ENCODE measurements at regions not wholly inside any gene's neighbourhood (a gene's known extent, or its start where the extent isn't known, plus 50 kb on each side); places are given as distances from the start of the nearest gene placed in this dataset.
A peak's percentile ranks its signal among the peaks of the same experiment; 100 is the strongest.

DNA sequence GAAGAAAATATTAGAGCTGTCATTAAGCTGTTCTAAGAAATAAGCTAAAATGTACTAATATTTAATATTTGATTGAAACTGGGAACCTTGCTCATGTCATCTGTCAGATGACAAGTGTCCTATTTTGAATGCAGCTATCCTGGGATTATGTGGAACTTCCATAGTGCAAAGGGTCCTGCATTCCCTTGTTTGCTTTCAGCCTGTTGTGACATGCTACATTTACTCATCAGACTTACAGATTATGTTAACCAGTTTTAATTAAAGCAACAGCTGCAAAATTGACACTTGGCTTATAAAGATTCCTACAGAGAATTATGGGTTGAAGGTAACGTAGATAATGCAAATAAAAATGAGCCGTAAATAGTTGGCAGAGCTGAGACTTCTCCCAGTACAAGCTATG, 458.4 kb upstream of the RGS6 start:
- DNase-seq = no peak

DNA sequence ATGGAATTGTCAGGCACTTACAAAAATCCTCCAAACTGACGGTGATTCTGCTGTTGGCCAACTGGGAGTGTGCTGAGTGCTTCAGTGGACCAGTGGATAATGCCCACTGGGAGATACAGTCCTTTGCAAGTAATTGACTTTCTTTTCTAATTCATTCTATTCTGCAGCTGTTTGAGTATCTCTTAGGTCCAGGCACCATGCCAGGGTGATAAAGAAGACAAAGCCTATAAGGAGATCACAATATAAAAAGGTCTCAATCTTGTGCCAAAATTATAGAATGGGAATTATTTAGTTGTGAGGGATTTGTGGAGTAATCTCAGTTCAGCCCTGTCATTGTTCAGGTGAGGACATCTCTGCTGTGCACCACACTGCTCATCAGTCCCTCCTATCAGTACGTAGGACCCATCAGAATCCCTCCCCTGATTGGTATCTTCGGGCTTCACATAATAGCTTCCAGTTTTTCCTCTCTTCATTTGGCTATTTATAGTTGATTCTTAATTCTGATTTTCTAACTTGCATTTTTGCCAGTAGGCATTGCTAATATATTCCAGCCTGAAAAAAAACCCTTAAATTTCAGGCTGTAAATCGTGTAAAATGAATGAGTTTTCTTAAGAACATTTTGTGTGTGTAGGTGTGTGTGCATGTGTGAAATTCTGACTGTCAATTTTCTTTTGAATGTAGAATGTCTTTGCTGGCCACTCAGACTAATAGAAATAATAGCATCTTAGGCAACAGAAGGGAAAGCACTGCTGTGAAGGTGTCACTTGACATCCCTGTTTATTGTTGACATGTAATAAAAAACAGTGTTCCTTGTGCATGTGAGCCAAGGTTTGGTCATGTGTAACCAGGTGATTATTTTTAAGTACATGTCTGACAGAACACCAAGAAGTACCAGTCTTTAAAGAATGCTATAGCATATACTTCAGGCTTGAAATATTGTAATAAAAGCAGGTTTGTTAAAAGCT, 457.6 kb upstream of the RGS6 start:
- peak; percentile 40 for DNase-seq

DNA sequence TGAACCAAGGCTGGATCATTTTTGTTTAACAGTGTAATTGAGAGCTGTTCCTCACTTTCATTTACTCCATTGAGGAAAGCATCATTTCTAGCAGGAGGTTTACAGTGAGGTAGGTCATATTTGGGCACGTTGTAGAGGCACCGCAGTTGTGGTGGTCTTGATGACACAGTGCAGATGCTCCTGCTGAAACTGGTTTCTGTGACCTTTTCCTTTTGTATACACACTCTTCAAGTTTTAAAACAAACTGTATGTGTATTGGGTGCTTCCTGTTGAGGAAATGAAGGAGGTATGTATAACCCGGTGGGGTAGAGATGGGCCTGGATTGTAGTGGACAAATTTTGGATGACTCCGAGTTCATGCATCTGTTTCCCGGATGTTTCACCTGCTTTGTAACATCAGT, 456.3 kb upstream of the RGS6 start:
- no peak for DNase-seq

DNA sequence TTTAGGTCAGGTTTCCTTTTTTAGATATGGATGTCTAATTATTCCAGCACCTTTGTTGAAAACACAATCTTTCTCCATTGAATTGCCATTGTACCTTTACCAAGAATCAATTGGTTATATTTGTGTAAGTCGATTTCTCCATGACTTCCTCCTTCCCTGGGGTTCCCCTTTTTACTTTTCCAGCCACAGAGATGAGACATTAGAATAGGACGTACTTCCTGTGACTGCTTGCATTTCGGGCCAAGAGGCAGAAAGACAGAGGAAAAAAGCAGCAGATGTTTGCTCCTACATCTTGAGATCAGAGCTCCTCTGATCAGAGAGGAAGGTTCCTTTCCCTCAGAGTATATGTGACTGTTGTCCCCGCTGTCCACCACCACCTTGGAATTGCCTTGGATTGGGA, 453.7 kb upstream of the RGS6 start:
- DNase-seq = no peak

DNA sequence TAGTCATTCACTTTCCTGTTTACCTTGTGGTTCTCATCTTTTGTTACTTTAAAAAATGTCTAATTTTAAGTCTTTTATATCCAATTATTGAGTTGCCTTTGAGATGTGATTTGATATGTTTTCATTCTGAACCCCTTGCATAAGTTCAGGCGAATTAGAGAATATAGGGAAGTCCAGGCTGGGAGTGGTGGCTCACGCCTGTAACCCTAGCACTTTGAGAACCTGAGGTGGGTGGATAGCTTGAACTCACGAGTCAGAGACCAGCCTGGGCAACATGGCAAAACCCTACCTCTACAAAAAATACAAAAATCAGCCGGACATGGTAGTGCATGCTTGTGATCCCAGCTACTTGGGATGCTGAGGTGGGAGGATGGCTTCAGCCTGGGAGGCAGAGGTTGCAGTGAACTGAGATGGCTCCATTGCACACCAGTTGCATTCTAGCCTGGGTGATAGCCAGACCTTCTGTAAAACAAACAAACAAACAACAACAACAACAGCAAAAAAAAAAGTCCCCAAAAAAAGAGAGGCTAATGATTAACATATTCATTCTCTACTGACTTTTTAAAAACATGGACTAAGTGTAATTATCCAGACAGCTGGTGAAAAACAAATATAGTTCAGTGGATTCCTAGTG, 451.1 kb upstream of the RGS6 start:
- no peak for DNase-seq

DNA sequence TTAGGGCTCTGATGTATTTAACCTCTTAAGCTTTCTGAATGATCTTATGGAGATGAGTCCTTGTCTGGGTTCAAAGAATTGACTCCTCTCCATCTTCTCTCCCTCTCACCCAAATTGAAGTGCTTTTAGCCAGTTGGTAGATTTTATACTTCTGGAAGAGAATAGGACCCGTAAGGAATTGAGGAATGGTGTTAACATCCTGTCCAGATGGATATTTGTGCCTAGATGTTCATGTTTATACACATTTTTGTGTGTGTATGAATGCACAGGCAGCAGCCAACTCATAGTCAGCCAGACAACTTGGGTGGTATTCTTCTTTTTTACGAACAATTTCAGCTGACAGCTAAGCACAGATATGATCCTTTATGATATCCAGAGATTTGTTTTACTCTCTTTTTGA, 449.6 kb upstream of the RGS6 start:
- DNase-seq = no peak

DNA sequence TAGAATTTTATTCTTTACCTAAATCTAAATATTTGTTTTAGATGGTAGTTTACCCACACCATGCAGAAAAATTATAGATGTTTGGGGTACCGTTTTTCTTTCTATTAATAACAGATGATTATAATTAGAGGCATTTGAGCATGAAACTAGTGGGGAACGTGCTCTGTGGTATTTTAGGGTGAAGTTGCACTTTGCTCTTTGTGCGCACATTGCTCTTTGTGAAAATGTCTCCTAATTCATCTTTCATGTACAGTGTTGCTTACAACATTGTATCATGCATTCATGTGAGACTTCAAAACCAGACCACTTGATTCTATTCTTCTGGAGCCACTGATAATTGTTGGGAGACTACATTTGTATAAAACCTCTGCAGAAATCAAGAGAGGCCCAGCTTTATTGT, 449.1 kb upstream of the RGS6 start:
- DNase-seq = no peak

DNA sequence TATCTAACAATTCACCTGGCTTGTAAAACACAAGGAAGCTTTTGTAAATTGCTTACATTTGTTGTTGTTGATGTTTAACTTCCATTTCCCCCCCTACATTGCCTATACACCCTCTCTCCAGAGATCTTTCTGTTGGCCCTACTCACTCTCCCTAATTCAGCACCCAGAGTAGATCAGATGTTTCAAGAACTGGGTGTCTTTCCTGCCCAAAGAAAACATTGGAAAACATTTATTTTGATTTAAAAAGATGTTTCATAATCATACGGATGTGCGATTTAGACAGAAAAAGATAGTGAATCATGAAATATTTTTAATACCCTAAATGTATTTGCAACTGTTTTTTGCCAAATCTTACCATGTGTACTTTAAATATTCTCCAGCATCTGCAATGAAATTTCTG, 446.4 kb upstream of the RGS6 start:
- DNase-seq = no peak

DNA sequence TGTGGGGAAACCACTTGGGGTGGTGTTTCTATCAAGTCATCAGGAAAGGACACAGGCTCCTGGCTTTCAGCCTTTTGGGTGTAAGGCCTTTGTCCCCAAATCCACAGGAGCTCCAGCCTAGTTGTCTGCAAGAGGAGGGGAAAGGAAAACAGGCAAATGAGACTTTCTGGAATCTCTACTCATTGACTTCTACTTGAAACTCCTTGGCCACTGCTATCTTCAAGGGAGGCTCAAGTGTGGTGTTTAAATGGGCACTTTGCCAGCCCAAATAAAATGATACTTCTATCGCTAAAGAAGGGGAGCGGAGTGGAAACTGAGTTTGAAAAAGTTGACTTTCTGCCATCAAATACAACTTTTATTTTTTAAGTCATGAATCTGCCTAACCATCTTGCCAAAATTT, 445.9 kb upstream of the RGS6 start:
- no peak for DNase-seq

DNA sequence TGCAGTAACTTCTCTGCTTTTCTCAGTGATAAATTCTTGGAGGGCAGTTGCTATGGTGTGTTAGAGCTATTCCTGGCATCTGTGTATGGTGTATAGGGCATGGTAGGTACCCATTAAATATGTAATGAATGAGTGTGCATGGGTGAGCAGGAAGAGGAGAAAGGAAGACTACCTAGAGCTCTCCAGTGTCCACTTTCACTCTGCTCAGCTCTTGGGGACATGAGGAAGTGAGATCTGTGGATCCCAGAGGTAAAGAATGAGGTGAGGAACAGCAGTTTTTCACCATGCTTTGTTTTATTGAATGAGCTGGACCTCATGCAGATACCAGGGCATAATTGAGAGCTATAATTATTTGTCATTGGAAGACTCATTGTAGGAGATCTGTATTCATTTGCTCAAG, 444.8 kb upstream of the RGS6 start:
- DNase-seq = no peak

DNA sequence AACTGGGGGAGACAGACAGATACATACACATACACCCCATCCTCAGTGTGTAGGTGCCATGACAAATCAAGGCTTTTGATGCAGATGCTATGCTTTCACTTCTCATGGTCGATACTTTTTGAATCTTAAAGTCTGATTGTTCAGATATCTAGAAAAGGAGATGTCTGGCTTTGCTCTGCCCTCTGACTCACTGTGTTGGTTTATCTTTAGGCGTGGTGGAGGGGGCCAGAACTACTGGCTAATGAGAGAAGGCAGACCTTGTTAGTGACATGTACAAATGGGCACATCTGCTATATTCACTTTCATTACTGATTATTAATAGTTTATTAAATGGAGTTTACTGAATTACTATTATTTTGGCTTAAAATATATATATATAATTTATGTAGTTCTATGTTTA, 444.3 kb upstream of the RGS6 start:
- no peak for DNase-seq

DNA sequence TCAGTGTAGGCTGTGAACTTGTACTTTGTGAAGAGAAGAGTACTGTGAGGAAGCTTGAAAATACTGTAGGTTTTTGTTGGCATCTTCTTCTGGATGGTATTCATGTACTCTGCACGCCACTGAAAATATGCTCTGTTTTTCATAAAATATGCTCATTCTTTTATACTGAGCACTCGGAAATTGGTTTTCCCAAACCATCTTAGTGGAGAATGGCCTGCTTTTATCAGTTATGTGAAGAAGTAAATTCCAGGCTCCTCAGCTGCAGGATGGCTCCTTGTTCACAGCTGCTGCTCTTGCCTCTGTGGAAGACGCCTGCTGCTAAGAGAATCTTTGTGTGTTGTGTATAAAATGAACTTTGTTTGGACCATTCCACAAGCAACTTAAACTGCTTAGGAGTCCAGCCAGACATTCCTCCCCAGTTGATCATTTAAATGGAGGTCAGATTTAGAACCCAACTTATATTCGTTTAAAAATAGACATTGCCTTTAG, 443.5 kb upstream of the RGS6 start:
- DNase-seq = no peak

DNA sequence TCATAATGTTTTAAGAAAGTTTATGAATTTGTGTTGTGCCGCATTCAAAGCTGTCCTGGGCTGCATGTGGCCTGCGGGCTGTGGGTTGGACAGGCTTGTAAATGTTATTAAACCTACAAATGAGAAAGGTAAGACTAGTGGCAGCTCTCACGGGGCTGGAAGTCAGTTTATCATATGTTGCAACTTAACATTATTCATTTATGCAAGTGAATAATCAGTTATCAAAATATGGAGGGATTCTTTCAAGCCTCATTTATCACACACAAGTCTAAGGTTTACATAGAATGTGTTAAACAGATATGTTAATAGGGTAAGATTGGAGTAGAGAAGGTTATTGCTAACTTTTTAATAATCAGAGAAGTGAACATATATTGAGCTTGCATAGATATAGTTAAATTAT, 442.5 kb upstream of the RGS6 start:
- no peak for DNase-seq

DNA sequence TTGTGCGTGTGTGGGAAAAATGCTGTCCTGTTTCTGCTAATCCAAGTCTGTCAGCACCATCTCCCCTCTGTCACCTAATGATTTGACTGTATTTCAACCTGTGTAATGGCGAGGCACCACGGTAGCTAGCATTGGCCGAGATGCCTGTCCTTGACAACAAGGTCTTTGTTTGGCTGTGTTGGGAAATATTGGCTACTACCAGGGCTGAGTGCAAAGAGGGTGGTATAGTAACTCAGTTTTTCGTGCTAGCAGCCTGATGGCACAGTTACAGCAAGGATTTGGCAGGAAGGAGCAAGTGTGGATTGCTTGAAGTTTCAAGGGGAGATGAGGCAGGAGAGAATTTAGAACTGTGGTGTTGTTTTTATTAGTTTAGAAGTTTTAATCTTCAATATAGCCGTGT, 440.3 kb upstream of the RGS6 start:
- DNase-seq = no peak

DNA sequence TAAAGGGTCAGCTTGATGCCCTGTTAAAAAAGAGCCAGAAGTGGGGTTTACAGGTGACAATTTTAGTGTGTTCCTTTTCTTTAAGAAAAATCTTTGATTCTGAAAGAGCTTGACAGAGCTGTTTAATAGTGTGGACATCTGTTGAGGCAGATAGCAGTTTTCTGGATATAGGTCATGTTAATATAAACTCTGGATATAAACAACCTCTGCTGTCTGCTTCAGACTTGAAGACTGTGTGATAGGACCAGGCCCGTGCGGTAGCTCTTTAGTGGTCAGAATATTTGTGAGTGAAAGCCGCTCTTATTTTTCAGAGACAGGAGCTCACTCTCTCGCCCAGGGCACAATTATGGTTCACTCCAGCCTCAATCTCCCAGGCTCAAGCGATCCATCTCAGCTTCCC, 439.9 kb upstream of the RGS6 start:
- DNase-seq = no peak

DNA sequence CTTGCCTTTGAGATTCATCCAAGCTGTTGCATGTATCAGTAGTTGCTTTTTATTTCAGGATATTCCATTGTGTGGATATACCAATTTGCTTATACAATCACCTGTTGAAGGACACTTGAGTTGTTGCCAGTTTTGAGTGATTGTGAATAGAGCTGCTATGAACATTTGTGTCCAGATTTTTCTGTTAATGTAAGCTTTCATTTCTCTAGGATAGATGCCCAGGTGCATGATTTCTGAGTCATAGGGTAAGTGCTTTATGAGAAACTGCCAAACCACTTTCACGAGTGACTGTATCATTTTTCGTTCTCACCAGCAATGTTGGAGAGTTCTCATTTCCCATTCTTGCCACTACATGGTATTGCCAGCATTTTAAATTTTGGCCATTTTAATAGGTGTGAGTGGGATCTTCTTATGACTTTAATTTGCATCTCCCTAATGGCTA, 434.6 kb upstream of the RGS6 start:
- no peak for DNase-seq

DNA sequence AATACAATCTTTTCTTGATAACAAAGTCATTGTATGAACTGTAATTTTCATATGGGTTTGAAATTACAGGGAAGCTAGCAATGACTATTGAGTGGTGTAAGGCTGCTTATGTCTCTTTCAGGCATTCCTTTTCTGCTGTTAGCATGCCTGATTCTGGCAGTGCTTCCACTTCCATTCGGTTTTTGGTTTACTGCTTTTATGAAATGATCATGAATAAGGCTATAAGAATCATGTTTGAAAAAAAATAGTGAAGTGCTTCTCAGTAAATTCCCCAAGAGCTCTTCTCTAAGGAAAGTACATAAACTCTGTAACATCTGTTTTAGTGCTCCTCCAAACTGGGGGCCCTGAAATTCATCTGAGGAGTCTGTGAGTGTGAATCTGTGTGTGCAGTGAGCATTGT, 434.0 kb upstream of the RGS6 start:
- peak; percentile 12 for DNase-seq

DNA sequence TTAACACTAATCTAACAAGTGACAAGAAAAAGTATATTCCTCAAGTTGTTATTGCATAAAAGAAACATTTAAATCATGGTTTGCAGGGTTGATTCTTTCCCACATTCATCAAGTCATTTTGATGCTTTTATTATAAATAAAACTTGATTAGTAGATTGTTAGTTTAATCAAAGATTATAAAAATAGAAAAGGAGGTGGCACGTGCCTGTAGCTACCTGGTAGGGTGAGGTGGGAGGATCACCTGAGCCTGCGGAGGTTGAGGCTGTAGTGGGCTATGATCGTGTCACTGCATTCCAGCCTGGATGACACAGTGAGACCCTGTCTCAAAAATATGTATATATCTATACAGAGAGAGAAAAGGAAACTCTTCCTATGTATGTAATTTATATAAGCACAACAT, 433.2 kb upstream of the RGS6 start:
- no peak for DNase-seq

DNA sequence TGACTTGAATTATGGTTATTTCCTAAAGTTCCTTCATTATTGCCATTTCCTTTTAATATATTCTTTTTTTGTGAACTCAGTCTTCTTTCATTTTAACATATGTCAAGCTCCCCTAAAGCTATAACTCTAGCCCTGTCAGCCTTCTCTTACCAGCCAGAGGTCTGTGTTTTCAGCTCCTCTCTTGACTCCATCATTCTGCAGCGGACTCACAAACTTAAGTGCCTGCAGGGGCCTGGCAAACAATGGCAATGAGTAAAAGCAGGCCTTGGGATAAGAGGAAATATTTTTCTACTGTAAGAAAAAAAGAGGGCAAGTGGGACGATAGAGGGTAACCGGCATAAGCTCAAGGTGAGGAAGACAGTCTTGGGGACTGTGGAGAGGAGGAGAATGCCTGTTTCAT, 424.5 kb upstream of the RGS6 start:
- DNase-seq = no peak

DNA sequence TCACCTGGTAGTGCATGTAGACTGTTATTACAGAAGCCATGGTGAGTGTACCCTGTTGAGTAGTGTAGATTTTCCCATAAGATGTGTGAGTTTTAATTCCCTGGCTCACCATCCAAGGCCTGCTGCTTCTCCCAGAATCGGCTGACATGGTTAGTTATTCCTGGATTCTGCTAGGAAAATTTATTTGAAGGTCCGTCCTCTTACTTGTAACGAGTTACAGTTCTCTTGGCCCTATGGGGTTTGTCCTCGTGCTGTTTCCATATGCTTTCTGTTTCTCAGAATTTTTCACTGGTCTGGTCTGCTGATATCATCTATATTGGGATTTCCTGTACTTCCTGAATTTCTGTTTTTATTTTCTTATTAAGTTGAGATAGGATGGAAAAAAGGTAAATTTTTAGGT, 423.3 kb upstream of the RGS6 start:
- DNase-seq = no peak

DNA sequence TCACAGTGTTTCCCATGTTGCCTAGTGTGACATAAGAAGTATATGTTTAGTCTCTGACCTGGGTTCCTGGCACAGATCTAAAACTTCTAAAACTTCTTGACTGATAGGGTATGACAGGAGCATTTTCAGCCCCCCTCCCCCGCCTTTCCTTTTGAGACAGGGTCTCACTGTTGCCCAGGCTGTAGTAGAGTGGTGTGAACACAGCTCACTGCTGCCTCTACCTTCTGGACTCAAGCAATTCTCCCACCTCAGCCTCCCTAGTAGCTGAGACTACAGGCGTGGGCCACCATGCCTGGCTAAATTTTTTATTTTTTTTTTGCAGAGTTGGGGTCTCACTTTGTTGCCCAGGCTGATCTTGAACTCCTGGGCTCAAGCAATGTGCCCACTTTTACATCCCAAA, 421.1 kb upstream of the RGS6 start:
- DNase-seq = no peak

DNA sequence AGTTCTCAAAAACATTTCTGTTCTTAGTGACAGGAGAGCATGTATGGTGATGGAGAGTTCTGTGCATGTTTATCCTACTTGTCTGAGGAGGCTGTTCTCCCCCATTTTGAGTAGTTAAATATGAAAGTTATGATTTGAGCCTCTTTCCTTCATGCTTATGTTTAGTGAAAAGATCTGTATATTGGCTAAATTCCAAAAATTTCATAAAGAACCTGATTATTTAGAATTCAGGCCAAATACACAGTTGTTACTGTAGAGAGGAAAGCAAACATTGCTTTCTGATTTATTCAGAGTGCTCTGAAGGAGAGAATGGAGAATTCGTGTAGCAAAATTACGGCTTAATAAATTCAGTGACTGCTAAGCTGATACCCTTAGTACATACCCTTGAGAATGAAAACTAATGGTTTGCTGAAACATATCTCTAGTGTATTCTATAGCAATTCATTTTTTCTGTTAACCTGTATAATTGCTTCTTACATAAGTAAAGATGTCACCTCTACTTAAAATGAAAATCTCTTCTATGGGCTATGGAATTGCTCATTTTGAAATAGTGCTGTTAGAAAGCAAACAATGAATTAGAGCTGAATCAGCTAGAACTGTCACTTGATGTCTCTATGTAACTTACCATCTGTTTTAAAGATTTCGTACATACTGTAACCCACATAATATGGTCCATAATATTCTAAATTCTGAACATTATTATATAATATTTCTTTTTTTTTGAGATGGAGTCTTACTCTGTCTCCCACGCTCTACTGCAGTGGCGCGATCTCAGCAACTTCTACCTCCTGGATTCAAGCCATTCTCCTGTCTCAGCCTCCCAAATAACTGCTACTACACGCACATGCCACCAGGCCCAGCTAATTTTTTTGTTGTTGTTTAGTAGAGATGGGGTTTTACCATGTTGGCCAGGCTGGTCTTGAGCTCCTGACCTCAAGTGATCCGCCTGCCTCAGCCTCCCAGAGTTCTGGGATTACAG, 417.0 kb upstream of the RGS6 start:
- no peak for DNase-seq
